Thoracic aorta (tissue), 2 donors: ENCODE measurements at regions not wholly inside any gene's neighbourhood (a gene's known extent, or its start where the extent isn't known, plus 50 kb on each side); places are given as distances from the start of the nearest gene placed in this dataset.

Experiments used
- ATAC-seq: fragments of 150-250 bp; one replicate; pipeline ENCODE4 v1.8.0; 2017; ENCODE audit warnings: low read depth; ENCODE audit not compliant: insufficient number of reproducible peaks, low FRiP score
- DNase-seq: peaks from one replicate; pipeline ENCODE4 v3.0.0-alpha.2; 2020; ENCODE audit warnings: low spot score
- H3K27ac ChIP-seq, 2 donors: fragments of 200-600 bp; sonication (generic); 1 replicate in 1 of 2; 2 replicates in 1 of 2; pipeline ENCODE4 v1.5.1; 2016; ENCODE audit warnings: mild to moderate bottlenecking in 2 of 2, moderate library complexity in 2 of 2
- H3K27me3 ChIP-seq: fragments of 200-600 bp; sonication (generic); replicated peaks from 2 replicates; pipeline ENCODE4 v1.6.0; 2016; ENCODE audit warnings: mild to moderate bottlenecking; ENCODE audit not compliant: insufficient read depth
- H3K36me3 ChIP-seq: fragments of 200-600 bp; sonication (generic); one replicate; pipeline ENCODE4 v1.5.1; 2016
- H3K4me1 ChIP-seq, 2 donors: fragments of 200-600 bp; sonication (generic); 1 replicate in 1 of 2; 2 replicates in 1 of 2; pipeline versions ENCODE4 v1.5.1 to v1.6.0; 2016; ENCODE audit warnings: low read depth in 2 of 2, mild to moderate bottlenecking in 1 of 2; ENCODE audit not compliant: control insufficient read depth in 1 of 2
- H3K4me3 ChIP-seq: fragments of 200-600 bp; sonication (generic); 2 replicates; pipeline ENCODE4 v1.5.1; 2016; ENCODE audit warnings: mild to moderate bottlenecking
- H3K9me3 ChIP-seq: fragments of 200-600 bp; sonication (generic); 2 replicates; pipeline ENCODE4 v1.5.1; 2016
- TF ChIP-seq, protein P1 (sequence below): fragments of 200-600 bp; sonication (generic); IDR thresholded peaks from one replicate; pipeline ENCODE4 v1.5.1; 2019; ENCODE audit warnings: antibody characterized with exemption

GRCh38 chr11:30811226-30811755 lies 225.1 kb upstream of the MPPED2 start:
- H3K4me3 ChIP-seq, result no peak overlapping the region
- no peaks in the 10 kb centered on the region for H3K9me3 ChIP-seq
- TF ChIP-seq, protein P1, sequence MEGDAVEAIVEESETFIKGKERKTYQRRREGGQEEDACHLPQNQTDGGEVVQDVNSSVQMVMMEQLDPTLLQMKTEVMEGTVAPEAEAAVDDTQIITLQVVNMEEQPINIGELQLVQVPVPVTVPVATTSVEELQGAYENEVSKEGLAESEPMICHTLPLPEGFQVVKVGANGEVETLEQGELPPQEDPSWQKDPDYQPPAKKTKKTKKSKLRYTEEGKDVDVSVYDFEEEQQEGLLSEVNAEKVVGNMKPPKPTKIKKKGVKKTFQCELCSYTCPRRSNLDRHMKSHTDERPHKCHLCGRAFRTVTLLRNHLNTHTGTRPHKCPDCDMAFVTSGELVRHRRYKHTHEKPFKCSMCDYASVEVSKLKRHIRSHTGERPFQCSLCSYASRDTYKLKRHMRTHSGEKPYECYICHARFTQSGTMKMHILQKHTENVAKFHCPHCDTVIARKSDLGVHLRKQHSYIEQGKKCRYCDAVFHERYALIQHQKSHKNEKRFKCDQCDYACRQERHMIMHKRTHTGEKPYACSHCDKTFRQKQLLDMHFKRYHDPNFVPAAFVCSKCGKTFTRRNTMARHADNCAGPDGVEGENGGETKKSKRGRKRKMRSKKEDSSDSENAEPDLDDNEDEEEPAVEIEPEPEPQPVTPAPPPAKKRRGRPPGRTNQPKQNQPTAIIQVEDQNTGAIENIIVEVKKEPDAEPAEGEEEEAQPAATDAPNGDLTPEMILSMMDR, result no peak
- no peak overlapping the region for H3K27ac ChIP-seq
- H3K36me3 ChIP-seq, result no peaks in the 10 kb centered on the region
- no peaks in the 10 kb centered on the region for H3K4me1 ChIP-seq
- DNase-seq (no peak), ATAC-seq (no peak)
- H3K27me3 ChIP-seq, result no peaks in the 10 kb centered on the region

DNA sequence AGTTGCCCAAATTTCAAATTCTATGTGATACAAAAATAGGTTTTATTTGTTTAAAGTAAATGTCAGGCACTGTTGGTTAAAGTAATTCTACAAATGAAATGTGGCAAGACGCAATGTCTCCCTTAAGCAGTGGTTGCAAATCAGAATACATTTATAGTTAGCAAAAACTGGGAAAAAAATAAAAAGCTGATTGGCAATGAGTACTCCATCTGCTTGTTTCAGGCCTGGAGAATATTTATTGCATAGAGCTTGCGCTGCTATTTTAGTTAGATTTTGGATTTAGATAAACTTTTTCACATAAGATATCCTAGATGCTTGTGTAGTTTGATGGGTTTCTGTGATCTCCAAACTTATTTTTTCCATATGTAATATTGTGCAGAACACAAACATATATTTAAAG lies 224.0 kb upstream of the MPPED2 start:
- Histone ChIP-seq H3K36me3 (no peaks in the 10 kb centered on the region), H3K27ac (no peak overlapping the region), H3K4me1 (no peaks in the 10 kb centered on the region), H3K4me3 (no peak overlapping the region), H3K27me3 (no peaks in the 10 kb centered on the region), H3K9me3 (no peaks in the 10 kb centered on the region)
- ATAC-seq (no peak), DNase-seq (no peak)
- TF ChIP-seq, protein P1, result no peak

DNA sequence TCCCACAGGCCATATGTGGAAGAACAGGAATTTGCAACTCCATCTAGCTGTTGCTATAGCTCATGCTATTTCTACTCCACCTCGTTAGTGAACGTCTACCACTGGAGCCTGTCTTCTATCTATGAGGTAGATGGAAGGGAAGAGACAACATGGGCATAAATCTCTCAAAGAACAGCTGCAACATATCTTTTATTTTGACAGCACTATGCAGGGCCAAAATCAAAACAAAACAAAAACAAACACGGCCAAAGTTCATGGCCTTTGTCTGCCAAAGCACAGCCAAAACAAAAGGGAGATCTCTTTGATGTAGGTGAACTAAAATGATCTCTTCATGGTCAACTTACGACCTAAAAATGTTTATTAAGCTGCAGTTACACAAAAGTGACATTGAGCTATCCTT lies 215.2 kb upstream of the MPPED2 start:
- no peak overlapping the region for H3K27ac ChIP-seq
- no peaks in the 10 kb centered on the region for H3K27me3 ChIP-seq
- no peaks in the 10 kb centered on the region for H3K36me3 ChIP-seq
- no peaks in the 10 kb centered on the region for H3K4me1 ChIP-seq
- ATAC-seq (no peak), DNase-seq (no peak)
- TF ChIP-seq, protein P1, result no peak
- no peaks in the 10 kb centered on the region for H3K9me3 ChIP-seq
- no peak overlapping the region for H3K4me3 ChIP-seq

DNA sequence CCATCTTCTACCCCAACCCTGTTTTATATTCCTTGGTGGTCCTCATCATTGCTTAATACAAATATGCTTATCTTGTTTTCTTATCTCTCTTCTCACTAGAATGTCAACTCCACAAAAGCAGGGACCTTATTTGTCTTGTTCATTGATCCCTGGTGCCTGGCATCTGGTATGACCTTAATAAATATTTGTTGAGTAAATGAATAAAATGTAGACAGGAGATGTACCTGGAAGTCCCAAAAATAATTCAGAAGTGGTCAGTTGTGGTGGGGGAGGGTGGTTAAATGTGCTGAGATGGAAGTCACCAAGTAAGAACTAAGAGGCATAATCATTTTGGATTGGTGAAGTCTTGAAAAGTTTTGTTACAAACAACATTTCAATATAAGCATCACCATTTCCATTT lies 214.8 kb upstream of the MPPED2 start:
- Histone ChIP-seq H3K4me3 (no peak overlapping the region), H3K9me3 (no peaks in the 10 kb centered on the region), H3K4me1 (no peaks in the 10 kb centered on the region), H3K27ac (no peak overlapping the region), H3K36me3 (no peaks in the 10 kb centered on the region), H3K27me3 (no peaks in the 10 kb centered on the region)
- no peak for DNase-seq
- TF ChIP-seq, protein P1, result no peak
- ATAC-seq, result no peak

- H3K9me3 ChIP-seq, result no peaks in the 10 kb centered on the region
- no peaks in the 10 kb centered on the region for H3K36me3 ChIP-seq
- no peak overlapping the region for H3K4me3 ChIP-seq
- no peaks in the 10 kb centered on the region for H3K4me1 ChIP-seq
- no peak overlapping the region for H3K27ac ChIP-seq
- TF ChIP-seq, protein P1, result no peak
- no peaks in the 10 kb centered on the region for H3K27me3 ChIP-seq
- no peak for DNase-seq
- no peak for ATAC-seq
These were observed 212.5 kb upstream of the MPPED2 start for GRCh38 chr11:30798547-30799236.
